Thyroid gland (tissue), 4 donors: ENCODE measurements at regions not wholly inside any gene's neighbourhood (a gene's known extent, or its start where the extent isn't known, plus 50 kb on each side); places are given as distances from the start of the nearest gene placed in this dataset.

Experiments
- CTCF ChIP-seq, 6 experiments: fragments of 200-600 bp in 3 of 6; fragments of 450-650 bp in 3 of 6; sonication (generic) in 3 of 6; IDR thresholded peaks; one replicate each; pipeline ENCODE4 v1.5.1; 2016 to 2019; ENCODE audit warnings: antibody characterized with exemption in 6 of 6, mild to moderate bottlenecking in 2 of 6, inconsistent platforms in 1 of 6, moderate library complexity in 1 of 6
- POLR2A ChIP-seq, 2 donors: fragments of 450-650 bp; IDR thresholded peaks; one replicate each; pipeline ENCODE4 v1.6.1; 2017; ENCODE audit warnings: antibody characterized with exemption in 2 of 2, mild to moderate bottlenecking in 2 of 2, moderate library complexity in 1 of 2

- TF ChIP-seq CTCF (IDR thresholded peaks at IDR 0.05): no peak
- TF ChIP-seq POLR2A (IDR thresholded peaks at IDR 0.05): no peak
These were observed 70.6 kb downstream of the LMO4 start for GRCh38 chr1:87399264-87399663.
